Mesenteric fat pad (tissue), 1 donor: ENCODE measurements at regions not wholly inside any gene's neighbourhood (a gene's known extent, or its start where the extent isn't known, plus 50 kb on each side); places are given as distances from the start of the nearest gene placed in this dataset.
"Not testable (repeated sequence)": the region's sequence is repeated elsewhere in the genome, so short reads cannot be mapped to it uniquely, and the experiment has no call there.

Experiments
- DNase-seq: peaks from one replicate; pipeline ENCODE4 v3.0.0-alpha.2; 2020; ENCODE audit warnings: low spot score
- donor health status: DM: yes; HTN: yes; CAD: no.

DNA sequence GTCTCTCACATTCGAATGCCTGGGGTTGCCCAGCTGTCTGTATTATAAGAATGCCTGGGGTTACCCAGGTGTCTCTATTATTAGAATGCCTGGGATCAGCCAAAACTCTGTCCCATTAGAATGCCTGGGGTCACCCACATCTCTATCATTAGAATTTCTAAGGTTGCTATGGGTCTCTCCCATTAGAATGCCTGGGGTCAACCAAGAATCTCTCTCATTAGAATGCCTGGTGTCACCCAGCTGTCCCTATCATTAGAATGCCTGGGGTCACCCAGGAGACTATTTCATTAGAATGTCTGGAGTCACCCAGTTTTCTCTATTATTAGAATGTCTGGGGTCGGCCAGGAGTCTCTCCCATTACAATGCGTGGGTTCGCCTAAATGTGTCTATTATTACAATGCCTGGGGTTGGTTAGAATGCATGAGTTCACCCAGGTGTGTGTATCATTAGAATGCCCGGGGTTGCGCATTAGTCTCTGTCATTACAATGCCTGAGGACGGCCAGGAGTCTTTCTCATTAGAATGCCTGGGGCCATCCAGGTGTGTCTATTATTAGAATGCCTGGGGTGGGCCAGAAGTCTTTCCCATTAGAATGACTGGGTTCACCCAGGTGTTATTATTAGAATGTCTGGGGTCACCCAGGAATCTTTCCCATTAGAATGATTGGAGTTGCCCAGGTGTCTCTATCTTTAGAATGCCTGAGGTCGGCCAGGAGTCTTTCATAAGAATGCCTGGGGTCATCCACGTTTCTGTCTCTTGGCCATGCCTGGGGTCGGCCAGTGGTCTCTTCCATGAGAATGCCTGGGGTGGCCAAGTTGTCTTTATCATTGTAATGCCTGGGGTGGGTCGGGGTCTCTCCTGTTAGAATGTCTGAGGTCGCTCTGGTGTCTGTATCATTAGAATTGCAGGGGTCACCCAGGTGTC lies 59.6 kb downstream of the RNF187 start:
- peak; percentile 53 for DNase-seq

DNA sequence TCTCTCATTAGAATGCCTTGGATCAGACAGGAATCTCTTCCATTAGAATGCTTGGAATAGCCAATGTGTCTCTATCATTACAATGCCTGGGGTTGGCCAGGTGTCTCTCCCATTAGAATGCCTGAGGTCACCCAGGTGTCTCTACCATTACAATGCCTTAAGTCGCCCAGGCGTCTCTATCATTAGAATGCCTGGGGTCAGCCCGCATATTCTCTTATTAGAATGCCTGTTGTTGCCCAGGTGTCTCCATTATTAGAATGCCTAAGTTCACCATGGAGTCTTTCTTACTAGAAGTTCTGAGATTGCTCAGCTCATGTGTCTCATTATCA lies 60.2 kb downstream of the RNF187 start:
- DNase-seq = peak; percentile 12

DNA sequence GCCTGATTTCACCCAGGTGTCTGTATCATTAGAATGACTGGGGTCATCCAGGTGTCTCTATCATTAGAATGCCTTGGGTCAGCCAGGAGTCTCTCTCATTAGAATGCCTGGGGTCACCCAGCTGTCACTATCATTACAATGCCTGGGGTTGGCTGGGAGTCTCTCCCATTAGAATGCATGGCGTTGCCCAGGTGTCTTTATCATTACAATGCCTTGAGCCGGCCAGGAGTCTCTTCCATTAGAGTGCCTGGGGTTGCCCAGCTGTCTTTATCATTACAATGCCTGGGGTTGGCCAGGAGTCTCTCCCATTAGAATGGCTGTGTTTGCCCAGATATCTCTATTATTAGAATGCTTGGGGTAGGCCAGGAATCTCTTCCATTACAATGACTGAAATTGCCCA lies 61.6 kb downstream of the RNF187 start:
- peak; percentile 33 for DNase-seq

DNA sequence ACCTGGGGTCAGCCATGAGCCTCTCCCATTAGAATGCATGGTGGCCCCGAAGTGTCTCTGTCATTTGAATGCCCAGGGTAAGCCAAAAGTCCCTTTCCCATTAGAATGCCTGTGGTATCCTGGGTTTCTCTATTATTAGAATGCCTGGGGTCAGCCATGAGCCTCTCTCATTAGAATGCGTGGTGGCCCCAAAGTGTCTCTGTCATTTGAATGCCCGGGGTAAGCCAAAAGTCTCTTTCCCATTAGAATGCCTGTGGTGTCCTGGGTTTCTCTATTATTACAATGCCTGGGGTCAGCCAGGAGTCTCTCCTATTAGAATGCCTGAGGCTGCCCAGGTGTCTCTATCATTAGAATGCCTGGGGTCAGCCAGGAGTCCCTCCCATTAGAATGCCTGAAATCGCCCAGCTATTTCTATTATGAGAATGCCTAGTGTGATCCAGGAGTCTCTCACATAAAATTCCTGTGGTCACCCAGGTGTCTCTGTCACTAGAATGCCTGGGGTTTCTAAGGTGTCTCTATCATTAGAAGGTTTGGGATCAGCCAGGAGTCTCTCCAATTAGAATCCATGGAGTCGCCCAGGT lies 65.5 kb downstream of the RNF187 start:
- DNase-seq = no peak

DNA sequence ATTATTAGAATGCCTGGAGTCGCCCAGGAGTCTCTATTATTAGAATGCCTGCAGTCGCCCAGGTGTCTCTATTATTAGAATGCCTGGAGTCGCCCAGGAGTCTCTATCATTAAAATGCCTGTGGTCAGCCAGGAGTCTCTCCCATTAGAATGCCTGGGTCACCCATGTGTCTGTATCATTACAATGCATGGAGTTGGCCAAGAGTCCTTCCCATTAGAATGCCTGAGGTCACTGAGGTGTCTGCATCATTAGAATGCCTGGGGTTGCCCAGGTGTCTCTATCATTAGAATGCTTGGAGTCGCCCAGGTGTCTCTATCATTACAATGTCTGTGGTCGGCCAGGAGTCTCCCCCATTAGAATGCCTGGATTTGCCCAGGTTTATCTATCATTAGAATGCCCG lies 66.9 kb downstream of the RNF187 start:
- peak; percentile 62 for DNase-seq

DNA sequence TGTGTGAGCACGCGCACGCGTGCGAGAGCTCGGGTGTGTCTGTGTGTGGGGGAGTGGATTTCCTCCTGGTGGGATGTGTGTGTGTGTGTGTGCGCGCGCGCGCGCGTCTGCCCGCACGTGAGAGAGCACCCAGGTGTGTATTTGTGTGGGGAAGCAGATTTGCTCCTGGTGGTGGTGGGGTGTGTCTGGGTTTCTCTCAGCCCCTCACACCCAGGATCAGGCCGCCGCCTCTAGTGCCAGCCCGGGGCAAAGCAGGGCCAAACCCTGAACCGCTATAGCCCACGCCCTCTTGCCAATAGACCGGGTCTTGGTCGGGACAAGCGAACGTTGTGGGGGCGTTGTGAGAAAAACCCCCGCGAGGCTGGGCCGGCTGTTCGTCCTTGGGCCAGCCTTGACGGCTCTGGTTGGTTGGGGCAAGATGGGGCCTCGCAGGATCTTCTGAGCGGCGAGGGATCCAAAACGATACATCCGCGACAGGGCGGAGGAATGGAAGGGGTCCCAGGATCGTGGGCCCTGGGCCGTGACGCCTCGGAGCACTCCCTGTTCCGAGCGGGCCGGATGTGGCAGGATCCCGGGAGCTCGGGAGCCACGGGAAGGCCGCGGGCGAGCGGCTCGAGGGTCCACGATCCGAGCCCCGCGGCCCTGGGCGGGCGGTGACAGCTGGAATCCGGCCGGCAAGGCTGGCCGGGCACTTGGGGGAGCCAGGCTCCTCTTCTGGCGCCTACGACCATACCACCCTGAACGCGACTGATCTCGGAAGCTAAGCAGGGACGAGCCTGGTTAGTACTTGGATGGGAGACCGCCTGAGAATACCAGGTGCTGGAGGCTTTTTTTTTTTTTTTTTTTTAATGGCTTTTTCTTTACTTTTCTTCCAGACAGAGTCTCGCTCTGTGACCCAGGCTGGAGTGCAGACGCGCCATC lies 68.2 kb downstream of the RNF187 start:
- DNase-seq = peak; percentile 83

DNA sequence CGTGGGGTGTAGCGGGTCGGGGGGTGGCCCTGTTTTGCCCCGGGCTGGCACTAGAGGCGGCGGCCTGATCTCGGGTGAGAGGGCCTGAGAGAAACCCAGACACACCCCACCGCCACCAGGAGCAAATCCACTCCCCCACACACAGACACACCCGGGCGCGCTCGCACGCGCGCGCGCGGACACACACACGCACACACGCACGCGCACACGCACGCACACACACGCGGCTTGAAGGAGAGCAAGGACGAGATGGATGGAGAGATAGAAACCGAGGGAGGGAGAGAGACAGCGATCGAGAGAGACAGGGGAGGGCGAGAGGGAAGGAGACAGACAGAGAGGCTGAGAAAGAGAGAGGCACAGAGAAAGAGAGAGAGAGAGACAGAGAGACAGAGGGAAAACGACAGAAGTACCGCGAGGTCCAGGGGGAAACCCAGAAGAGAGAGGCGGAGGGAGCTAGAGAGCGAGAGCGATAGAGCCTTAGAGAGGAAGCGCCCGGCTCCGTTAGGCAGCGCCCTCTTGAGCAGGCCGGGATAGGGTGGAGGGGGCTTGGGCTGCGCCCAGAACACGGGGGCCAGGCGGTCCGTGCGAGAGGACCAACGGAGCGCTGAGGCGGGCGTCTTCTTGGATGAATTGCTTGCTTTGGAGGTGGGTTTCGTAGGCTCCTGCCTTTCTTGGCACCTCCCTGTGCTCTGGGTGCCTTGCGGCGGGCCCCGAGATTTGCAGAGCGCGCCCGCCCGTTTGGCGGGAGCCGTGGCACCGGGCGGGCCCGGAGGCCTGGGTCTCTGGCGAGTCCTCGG lies 69.7 kb downstream of the RNF187 start:
- DNase-seq = not testable (repeated sequence)
